GM20000 (cell line): ENCODE measurements at regions not wholly inside any gene's neighbourhood (a gene's known extent, or its start where the extent isn't known, plus 50 kb on each side); places are given as distances from the start of the nearest gene placed in this dataset.

Experiments
- DNase-seq: peaks from one replicate; pipeline ENCODE4 v3.0.0; 2012; ENCODE audit warnings: low spot score
- CTCF ChIP-seq: IDR thresholded peaks from 2 replicates; pipeline ENCODE4 v1.5.1; 2012; ENCODE audit warnings: mild to moderate bottlenecking, control low read depth; ENCODE audit errors: extremely low read depth, missing control alignments

- no peak for TF ChIP-seq CTCF
- DNase-seq, result no peak
These were observed 85.8 kb downstream of the COX18 start for GRCh38 chr4:72983709-72984108.

- no peak for DNase-seq
- TF ChIP-seq CTCF, result no peak
These were observed 91.5 kb downstream of the COX18 start for GRCh38 chr4:72977936-72978485.

GRCh38 chr4:72975488-72975784 is 94.1 kb downstream of the COX18 start:
- no peak for TF ChIP-seq CTCF

GRCh38 chr4:72974694-72975487 is 94.6 kb downstream of the COX18 start:
- DNase-seq, result no peak
- TF ChIP-seq CTCF, result no peak

More at GRCh38 chr4:72975488-72975784, 94.1 kb downstream of the COX18 start:
- DNase-seq, result no peak

GRCh38 chr4:72971572-72971971 is 97.9 kb downstream of the COX18 start:
- TF ChIP-seq CTCF, result no peak
- no peak for DNase-seq

- no peak for TF ChIP-seq CTCF
- no peak for DNase-seq
These were observed 98.8 kb downstream of the COX18 start for GRCh38 chr4:72970756-72971155.

GRCh38 chr4:72969976-72970375 is 99.5 kb downstream of the COX18 start:
- TF ChIP-seq CTCF, result no peak
- DNase-seq, result no peak
